AG10803 (cell line): ENCODE measurements at regions not wholly inside any gene's neighbourhood (a gene's known extent, or its start where the extent isn't known, plus 50 kb on each side); places are given as distances from the start of the nearest gene placed in this dataset.

Experiments used
- DNase-seq: peaks from one replicate; pipeline ENCODE4 v3.0.0; 2010; ENCODE audit warnings: low read depth
- H3K4me3 ChIP-seq: 2 replicates; pipeline ENCODE4 v1.5.1; 2011; ENCODE audit warnings: mild to moderate bottlenecking, low read length, control low read depth
- CTCF ChIP-seq: conservative IDR thresholded peaks from 2 replicates; pipeline ENCODE4 v1.5.1; 2011; ENCODE audit warnings: mild to moderate bottlenecking, low read length, control low read depth, inconsistent platforms

GRCh38 chr1:94607398-94607797, 65.8 kb upstream of the F3 start:
- no peak for TF ChIP-seq CTCF
- no peak overlapping the region for H3K4me3 ChIP-seq
- no peak for DNase-seq

- TF ChIP-seq CTCF = no peak
- no peak overlapping the region for H3K4me3 ChIP-seq
Measured at GRCh38 chr1:94606471-94606870, 64.9 kb upstream of the F3 start.

GRCh38 chr1:94603663-94604062, 62.1 kb upstream of the F3 start:
- no peak overlapping the region for H3K4me3 ChIP-seq
- TF ChIP-seq CTCF = no peak
- no peak for DNase-seq

More at GRCh38 chr1:94606471-94606870, 64.9 kb upstream of the F3 start:
- no peak for DNase-seq

- DNase-seq = no peak
- TF ChIP-seq CTCF = no peak
- H3K4me3 ChIP-seq = no peak overlapping the region
Measured at GRCh38 chr1:94602802-94603625, 61.5 kb upstream of the F3 start.

GRCh38 chr1:94602316-94602715, 60.8 kb upstream of the F3 start:
- TF ChIP-seq CTCF = no peak
- no peak overlapping the region for H3K4me3 ChIP-seq
- peak; percentile 90 for DNase-seq

- H3K4me3 ChIP-seq = no peak overlapping the region
- DNase-seq = no peak
- no peak for TF ChIP-seq CTCF
Measured at GRCh38 chr1:94600556-94600955, 59.0 kb upstream of the F3 start.

GRCh38 chr1:94599095-94599813, 57.7 kb upstream of the F3 start:
- no peak overlapping the region for H3K4me3 ChIP-seq
- peak; percentile 33 for DNase-seq
- TF ChIP-seq CTCF = peak; percentile 42
